ENCODE measurements at regions not wholly inside any gene's neighbourhood (a gene's known extent, or its start where the extent isn't known, plus 50 kb on each side); places are given as distances from the start of the nearest gene placed in this dataset.

DNA sequence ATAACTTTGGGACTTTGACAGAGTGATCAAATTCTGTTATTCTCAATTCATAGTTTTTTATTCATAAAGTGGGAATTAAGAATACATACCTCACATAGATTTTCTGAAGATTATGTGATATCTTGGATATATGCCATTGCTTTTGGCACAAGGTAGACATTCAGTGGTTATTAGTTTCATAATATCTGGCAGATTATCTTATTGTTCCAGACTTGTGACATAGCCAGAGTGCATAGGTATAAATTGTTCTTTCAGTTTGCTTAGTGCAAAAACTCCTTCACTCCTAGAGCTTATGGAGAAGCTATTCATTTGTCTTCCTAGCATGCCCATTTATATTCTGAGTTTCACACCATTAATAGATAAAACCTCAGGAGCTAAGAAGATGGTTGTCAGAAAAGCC lies 222.0 kb downstream of the KCNE4 start:
- Histone ChIP-seq H4K8ac (ENCODE audit: extremely low read depth, insufficient read depth, low read length) (no peak overlapping the region), H3K23ac (ENCODE audit: insufficient read length) (no peak overlapping the region), H3K27ac (ENCODE audit: low read depth, low read length) (no peak overlapping the region), H3K56ac (replicated peaks; ENCODE audit: insufficient read length, low read depth, low read length) (no peak overlapping the region), H4K20me1 (replicated peaks in 1 of 2; ENCODE audit: control insufficient read depth in 1 of 2, insufficient read depth in 2 of 2, low read length in 2 of 2) (no peaks in the 10 kb centered on the region), H3K4me1 (replicated peaks in 1 of 4; ENCODE audit: control insufficient read depth in 3 of 4, insufficient read depth in 4 of 4, low read length in 3 of 4) (no peaks in the 10 kb centered on the region), H2BK15ac (ENCODE audit: low read length) (no peak overlapping the region), H4K91ac (replicated peaks; ENCODE audit: insufficient read length, low read length) (no peak overlapping the region), H2BK5ac (ENCODE audit: low read depth, low read length) (no peak overlapping the region), H3K36me3 (ENCODE audit: control insufficient read depth in 2 of 4, insufficient read depth in 4 of 4, low read length in 3 of 4) (no peaks in the 10 kb centered on the region), H3K14ac (ENCODE audit: insufficient read length) (no peak overlapping the region), H2BK20ac (ENCODE audit: low read length) (no peak overlapping the region), H2BK120ac (replicated peaks; ENCODE audit: low read depth, low read length) (no peak overlapping the region), H3K27me3 (replicated peaks in 1 of 4; ENCODE audit: control insufficient read depth in 3 of 4, extremely low read depth in 1 of 4, insufficient read depth in 3 of 4, low read length in 3 of 4) (no peaks in the 10 kb centered on the region), H3K23me2 (ENCODE audit: low read depth, low read length) (no peaks in the 10 kb centered on the region), H3K4me2 (ENCODE audit: insufficient read depth in 1 of 2, low read depth in 2 of 2, low read length in 2 of 2) (no peak overlapping the region), H3K9me3 (ENCODE audit: insufficient read depth in 2 of 2, low read depth in 1 of 2, low read length in 1 of 2) (no peaks in the 10 kb centered on the region), H3K18ac (ENCODE audit: extremely low read depth, low read length) (no peak overlapping the region), H3K79me1 (ENCODE audit: low read depth, low read length) (no peaks in the 10 kb centered on the region), H3K4ac (replicated peaks; ENCODE audit: insufficient read length, low read depth, low read length) (no peak overlapping the region), H4K5ac (ENCODE audit: insufficient read length, low read depth, low read length) (no peak overlapping the region), H3K4me3 (ENCODE audit: extremely low read depth in 1 of 4, insufficient read depth in 2 of 4, low read depth in 3 of 4, low read length in 4 of 4) (no peak overlapping the region), H3K9ac (replicated peaks in 1 of 4; ENCODE audit: extremely low read depth in 1 of 4, low read depth in 3 of 4, low read length in 3 of 4) (no peak overlapping the region), H2BK12ac (ENCODE audit: low read depth, low read length) (no peak overlapping the region), H2AK5ac (ENCODE audit: low read depth, low read length) (no peak overlapping the region), H2AFZ (ENCODE audit: low read length) (no peak overlapping the region), H3K79me2 (ENCODE audit: control insufficient read depth in 1 of 2, insufficient read depth in 2 of 2, low read length in 2 of 2) (no peaks in the 10 kb centered on the region)
- no peak for DNase-seq (ENCODE audit: low read depth in 1 of 2, low spot score in 2 of 2)
- FAIRE-seq = no peak
- ChIA-PET POLR2A (ENCODE audit: partially characterized antibody) (no interaction called here), CTCF (ENCODE audit: partially characterized antibody) (interaction anchor here (0.9 to 1.4 kb wide), 4 partner anchors 9 to 26 kb away, joined by 3 to 5 read pairs (median 4); no protein-coding TSS in a partner anchor)
- no peak for TF ChIP-seq BRCA1 (IDR thresholded peaks at IDR 0.05; ENCODE audit: low read depth, low read length)

All from H1 (cell line).